ENCODE measurements at regions not wholly inside any gene's neighbourhood (a gene's known extent, or its start where the extent isn't known, plus 50 kb on each side); places are given as distances from the start of the nearest gene placed in this dataset.

GRCh38 chr6:105600336-105601260, 197.7 kb upstream of the PREP start:
- H3K4me1 ChIP-seq (ENCODE audit: control insufficient read depth in 1 of 2, insufficient read depth in 2 of 2, low read depth in 1 of 2, low read length in 1 of 2) = peaks cover 0 to 29% of the 10 kb centered on the region in 2 experiments
- no peaks in the 10 kb centered on the region for H3K36me3 ChIP-seq (replicated peaks in 1 of 2; ENCODE audit: control insufficient read depth in 1 of 2, insufficient read depth in 2 of 2, low read length in 1 of 2)
- POLR2A ChIA-PET = no interaction called here
- DNase-seq = no peak
- H3F3A ChIP-seq (replicated peaks; ENCODE audit: insufficient read depth) = peaks cover 28% of the 10 kb centered on the region
- H3K27ac ChIP-seq (ENCODE audit: low read depth in 2 of 2, low read length in 1 of 2) = peak overlapping the region; percentile 82 to 100
- H3K27me3 ChIP-seq (ENCODE audit: insufficient read depth) = no peaks in the 10 kb centered on the region
- H4K20me1 ChIP-seq (ENCODE audit: insufficient read depth) = no peaks in the 10 kb centered on the region
- H3K4me2 ChIP-seq = peak overlapping the region; percentile 47; the same call in 1 of the 2 replicates
- peak overlapping the region; percentile 80 for H3K9ac ChIP-seq
- H3K9me3 ChIP-seq = no peaks in the 10 kb centered on the region
- H3K79me2 ChIP-seq (ENCODE audit: insufficient read depth) = no peaks in the 10 kb centered on the region
- TF ChIP-seq SIN3A (IDR thresholded peaks at IDR 0.05; ENCODE audit: borderline replicate concordance, low read depth, low read length) = no peak
- 0 out of 2 replicates have a peak, but pooled peaks have one; percentile 3 for TF ChIP-seq PBX3 (IDR thresholded peaks at IDR 0.05)
- no peak overlapping the region; a peak in 1 of 4 replicates for H3K4me3 ChIP-seq (ENCODE audit: low read depth in 2 of 2, low read length in 1 of 2)
- peak overlapping the region; percentile 14 for H2AFZ ChIP-seq (ENCODE audit: low read depth)
- CTCF ChIA-PET = no interaction called here
- 32% methylated on average over 9 of the region's 9 CpGs for WGBS (ENCODE audit: low lambda C conversion rate)
- H3K9me2 ChIP-seq = no peaks in the 10 kb centered on the region

GRCh38 chr6:105598264-105598663, 195.4 kb upstream of the PREP start:
- H3K79me2 ChIP-seq (ENCODE audit: insufficient read depth) = no peaks in the 10 kb centered on the region
- H3K4me1 ChIP-seq (ENCODE audit: control insufficient read depth in 1 of 2, insufficient read depth in 2 of 2, low read depth in 1 of 2, low read length in 1 of 2) = peaks cover 0 to 37% of the 10 kb centered on the region in 2 experiments
- H4K20me1 ChIP-seq (ENCODE audit: insufficient read depth) = no peaks in the 10 kb centered on the region
- H3K4me2 ChIP-seq = no peak overlapping the region
- ChIA-PET CTCF (no interaction called here), POLR2A (no interaction called here)
- no peaks in the 10 kb centered on the region for H3K36me3 ChIP-seq (replicated peaks in 1 of 2; ENCODE audit: control insufficient read depth in 1 of 2, insufficient read depth in 2 of 2, low read length in 1 of 2)
- WGBS (ENCODE audit: low lambda C conversion rate) = 69% methylated on average over 3 of the region's 3 CpGs
- no peaks in the 10 kb centered on the region for H3K9me2 ChIP-seq
- H3K4me3 ChIP-seq (ENCODE audit: low read depth in 2 of 2, low read length in 1 of 2) = no peak overlapping the region
- H3K27me3 ChIP-seq (ENCODE audit: insufficient read depth) = no peaks in the 10 kb centered on the region
- H3K9me3 ChIP-seq = no peaks in the 10 kb centered on the region
- peaks cover 49% of the 10 kb centered on the region for H3F3A ChIP-seq (replicated peaks; ENCODE audit: insufficient read depth)
- TF ChIP-seq FOXM1 (IDR thresholded peaks at IDR 0.05; ENCODE audit: low read depth) (no peak), MAX (IDR thresholded peaks at IDR 0.05; ENCODE audit: low read depth) (no peak), USF2 (IDR thresholded peaks at IDR 0.05; ENCODE audit: borderline replicate concordance, low read depth, low read length) (no peak), ZBTB33 (IDR thresholded peaks at IDR 0.05; ENCODE audit: borderline replicate concordance, low read depth) (no peak), ELF1 (IDR thresholded peaks at IDR 0.05) (no peak), USF1 (IDR thresholded peaks at IDR 0.05; ENCODE audit: borderline replicate concordance, low read depth) (no peak), RCOR1 (IDR thresholded peaks at IDR 0.05; ENCODE audit: low read length) (no peak)
- H3K9ac ChIP-seq = no peak overlapping the region
- peak overlapping the region in 1 of 2 experiments; percentile 100; a peak in 2 of 4 replicates for H3K27ac ChIP-seq (ENCODE audit: low read depth in 2 of 2, low read length in 1 of 2)
- no peak for DNase-seq
- no peak overlapping the region for H2AFZ ChIP-seq (ENCODE audit: low read depth)
